ENCODE measurements at regions not wholly inside any gene's neighbourhood (a gene's known extent, or its start where the extent isn't known, plus 50 kb on each side); places are given as distances from the start of the nearest gene placed in this dataset.

DNA sequence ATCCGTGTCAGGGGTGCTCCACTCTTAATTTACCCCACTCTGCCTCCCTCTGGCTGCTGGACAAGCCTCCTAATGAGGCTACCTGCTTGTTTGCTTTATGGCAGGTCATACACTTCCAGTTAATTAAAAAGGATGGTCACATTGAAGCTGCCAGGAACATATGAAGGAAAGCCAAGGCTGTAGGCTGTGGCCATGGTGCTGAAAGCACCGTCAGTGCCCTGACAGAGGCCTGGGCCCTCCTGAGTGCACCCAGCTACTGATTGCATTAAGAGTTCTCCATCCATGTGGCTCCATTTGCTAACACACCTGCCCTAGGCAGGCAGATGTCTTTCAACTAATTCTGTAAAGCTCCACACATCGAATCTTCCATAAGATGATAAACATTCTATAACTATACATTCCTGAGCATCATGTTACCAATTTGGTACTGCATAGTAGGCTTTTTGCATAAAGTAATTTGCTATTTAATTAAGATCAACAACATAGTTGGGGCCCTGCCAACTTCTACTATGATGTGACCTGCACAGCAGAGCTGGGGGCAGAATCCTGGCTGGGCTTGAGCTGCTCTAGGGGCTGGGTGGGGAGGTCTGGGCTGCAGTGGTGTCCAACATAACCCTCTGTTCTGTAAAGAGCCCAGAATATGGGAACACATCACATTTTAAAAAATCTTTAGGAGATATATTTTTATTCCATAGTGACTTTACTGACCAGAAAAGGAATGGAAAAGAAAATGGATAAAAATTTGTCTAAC lies 224.8 kb downstream of the SIPA1L2 start:
- no TSS peak for BruUV-seq (replicated peaks)
- H3K27ac ChIP-seq (ENCODE audit: extremely low read depth, low read depth, low read length) = no peak overlapping the region
- FAIRE-seq (no peak), DNase-seq (ENCODE audit: extremely low read depth in 1 of 4, low spot score in 3 of 4) (no peak), ATAC-seq (no peak)
- no peak overlapping the region for H3K4me3 ChIP-seq
- intact Hi-C loops (cut with micrococcal nuclease) = no loop called here
- H3K9me3 ChIP-seq (replicated peaks; ENCODE audit: control insufficient read depth, insufficient read depth, low read depth, low read length) = no peaks in the 10 kb centered on the region
- no peaks in the 10 kb centered on the region for H3K36me3 ChIP-seq (ENCODE audit: control insufficient read depth, insufficient read depth, low read length)
- no peaks in the 10 kb centered on the region for H3K9me1 ChIP-seq (ENCODE audit: control insufficient read depth, insufficient read depth, low read length)
- H3K79me2 ChIP-seq (ENCODE audit: control insufficient read depth, insufficient read depth, low read length) = no peaks in the 10 kb centered on the region
- no peaks in the 10 kb centered on the region; a peak in 1 of 5 replicates for H3K27me3 ChIP-seq (ENCODE audit: control insufficient read depth in 2 of 2, insufficient read depth in 2 of 2, low read length in 2 of 2)
- CTCF ChIA-PET (ENCODE audit: low intra/inter-chr PET ratio) = interaction anchor here (0.6 kb wide), 1 partner anchor 1097 kb away, joined by 6 read pairs; no protein-coding TSS in a partner anchor
- H3K4me1 ChIP-seq (replicated peaks in 1 of 2; ENCODE audit: control insufficient read depth in 2 of 2, insufficient read depth in 2 of 2, low read length in 2 of 2) = no peaks in the 10 kb centered on the region
- H4K20me1 ChIP-seq (replicated peaks; ENCODE audit: control insufficient read depth, insufficient read depth, low read length) = no peaks in the 10 kb centered on the region
- no peak overlapping the region for H3K4me2 ChIP-seq (ENCODE audit: insufficient read depth, low read length)
- no peak overlapping the region for H3K9ac ChIP-seq (ENCODE audit: insufficient read depth in 1 of 2, low read depth in 2 of 2, low read length in 2 of 2)
- 0% methylated on average over 3 of the region's 3 CpGs for WGBS (ENCODE audit: insufficient coverage, low coverage, missing lambda C conversion rate)
- POLR2A ChIA-PET = no interaction called here
- no peak for TF ChIP-seq HCFC1 (IDR thresholded peaks at IDR 0.05; ENCODE audit: low read depth, low read length)
- in situ Hi-C loops (cut with MboI) = no loop called here
- H2AFZ ChIP-seq (ENCODE audit: low read depth, low read length) = no peak overlapping the region

DNA sequence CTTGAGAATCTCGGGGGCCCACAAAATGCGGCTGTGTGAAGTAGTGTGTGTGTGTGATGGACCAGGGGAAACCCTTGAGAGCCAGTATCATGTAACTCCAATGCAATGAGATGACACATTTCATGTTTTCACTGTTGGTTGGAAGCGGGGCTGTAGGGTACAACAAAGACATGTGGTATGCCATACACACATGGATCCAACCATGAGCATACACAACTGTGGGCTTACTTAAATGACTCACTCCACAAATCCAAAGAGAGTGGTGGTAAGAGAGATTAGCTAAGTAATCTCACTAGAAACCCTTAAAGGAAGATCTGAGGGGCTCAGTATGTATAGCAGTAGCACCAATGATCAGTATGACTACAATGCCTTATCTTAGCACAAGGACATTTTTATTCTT lies 225.7 kb downstream of the SIPA1L2 start:
- no peak for ATAC-seq

More for the DNA sequence above, 225.7 kb downstream of the SIPA1L2 start:
- no peak overlapping the region for H3K9ac ChIP-seq (ENCODE audit: insufficient read depth in 1 of 2, low read depth in 2 of 2, low read length in 2 of 2)
- no peaks in the 10 kb centered on the region for H3K9me1 ChIP-seq (ENCODE audit: control insufficient read depth, insufficient read depth, low read length)
- H3K9me3 ChIP-seq (replicated peaks; ENCODE audit: control insufficient read depth, insufficient read depth, low read depth, low read length) = no peaks in the 10 kb centered on the region
- H4K20me1 ChIP-seq (replicated peaks; ENCODE audit: control insufficient read depth, insufficient read depth, low read length) = no peaks in the 10 kb centered on the region
- CTCF ChIA-PET (ENCODE audit: low intra/inter-chr PET ratio) = no interaction called here
- no peaks in the 10 kb centered on the region for H3K79me2 ChIP-seq (ENCODE audit: control insufficient read depth, insufficient read depth, low read length)
- no peak overlapping the region for H2AFZ ChIP-seq (ENCODE audit: low read depth, low read length)
- POLR2A ChIA-PET = no interaction called here
- no peak overlapping the region for H3K4me2 ChIP-seq (ENCODE audit: insufficient read depth, low read length)
- WGBS (ENCODE audit: insufficient coverage, low coverage, missing lambda C conversion rate) = 5% methylated on average over 3 of the region's 3 CpGs
- TF ChIP-seq ZNF24 (IDR thresholded peaks at IDR 0.05) (no peak), DPF2 (IDR thresholded peaks at IDR 0.05) (no peak), MTA1 (IDR thresholded peaks at IDR 0.05; ENCODE audit: borderline replicate concordance) (no peak), RNF2 (IDR thresholded peaks at IDR 0.05) (no peak), RCOR1 (IDR thresholded peaks at IDR 0.05; ENCODE audit: borderline replicate concordance in 1 of 2, low read depth in 2 of 2, low read length in 2 of 2) (no peak), RFX7 (CRISPR knock-in tag; IDR thresholded peaks at IDR 0.05) (no peak), DIDO1 (tag; IDR thresholded peaks at IDR 0.05; ENCODE audit: low read depth) (no peak), ZNF253 (CRISPR knock-in tag; conservative IDR thresholded peaks at IDR 0.05) (no peak), HLTF (IDR thresholded peaks at IDR 0.05) (no peak), MCM5 (IDR thresholded peaks at IDR 0.05; ENCODE audit: low read depth) (no peak), FOXK1 (CRISPR knock-in tag; IDR thresholded peaks at IDR 0.05; ENCODE audit: borderline replicate concordance) (no peak), CBX1 (IDR thresholded peaks at IDR 0.05; ENCODE audit: low read depth) (no peak)
- TF ChIP-seq, protein P1, sequence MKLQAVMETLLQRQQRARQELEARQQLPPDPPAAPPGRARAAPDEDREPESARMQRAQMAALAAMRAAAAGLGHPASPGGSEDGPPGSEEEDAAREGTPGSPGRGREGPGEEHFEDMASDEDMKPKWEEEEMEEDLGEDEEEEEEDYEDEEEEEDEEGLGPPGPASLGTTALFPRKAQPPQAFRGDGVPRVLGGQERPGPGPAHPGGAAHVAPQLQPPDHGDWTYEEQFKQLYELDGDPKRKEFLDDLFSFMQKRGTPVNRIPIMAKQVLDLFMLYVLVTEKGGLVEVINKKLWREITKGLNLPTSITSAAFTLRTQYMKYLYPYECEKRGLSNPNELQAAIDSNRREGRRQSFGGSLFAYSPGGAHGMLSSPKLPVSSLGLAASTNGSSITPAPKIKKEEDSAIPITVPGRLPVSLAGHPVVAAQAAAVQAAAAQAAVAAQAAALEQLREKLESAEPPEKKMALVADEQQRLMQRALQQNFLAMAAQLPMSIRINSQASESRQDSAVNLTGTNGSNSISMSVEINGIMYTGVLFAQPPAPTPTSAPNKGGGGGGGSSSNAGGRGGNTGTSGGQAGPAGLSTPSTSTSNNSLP (IDR thresholded peaks at IDR 0.05; ENCODE audit: borderline replicate concordance, low read depth, low read length) = no peak
- no peak for FAIRE-seq
- no peaks in the 10 kb centered on the region; a peak in 1 of 5 replicates for H3K27me3 ChIP-seq (ENCODE audit: control insufficient read depth in 2 of 2, insufficient read depth in 2 of 2, low read length in 2 of 2)
- no peaks in the 10 kb centered on the region for H3K4me1 ChIP-seq (replicated peaks in 1 of 2; ENCODE audit: control insufficient read depth in 2 of 2, insufficient read depth in 2 of 2, low read length in 2 of 2)
- in situ Hi-C loops (cut with MboI) (no loop called here), intact Hi-C loops (cut with micrococcal nuclease) (no loop called here)
- DNase-seq (ENCODE audit: extremely low read depth in 1 of 4, low spot score in 3 of 4) = no peak
- no peak overlapping the region for H3K27ac ChIP-seq (ENCODE audit: extremely low read depth, low read depth, low read length)
- no peak overlapping the region for H3K4me3 ChIP-seq
- no peaks in the 10 kb centered on the region for H3K36me3 ChIP-seq (ENCODE audit: control insufficient read depth, insufficient read depth, low read length)
- BruUV-seq (replicated peaks) = no TSS peak

Data from K562 (cell line).